ENCODE measurements at regions not wholly inside any gene's neighbourhood (a gene's known extent, or its start where the extent isn't known, plus 50 kb on each side); places are given as distances from the start of the nearest gene placed in this dataset.
A peak's percentile ranks its signal among the peaks of the same experiment; 100 is the strongest.

- TF ChIP-seq ZNF513 (CRISPR knock-in tag; conservative IDR thresholded peaks at IDR 0.05) (no peak), SCMH1 (CRISPR knock-in tag; IDR thresholded peaks at IDR 0.05; ENCODE audit: borderline replicate concordance) (no peak), TBX2 (CRISPR knock-in tag; IDR thresholded peaks at IDR 0.05; ENCODE audit: borderline replicate concordance) (no peak), ATM (IDR thresholded peaks at IDR 0.05; ENCODE audit: borderline replicate concordance) (no peak), ZNF784 (CRISPR knock-in tag; IDR thresholded peaks at IDR 0.05; ENCODE audit: borderline replicate concordance) (no peak), SIX1 (CRISPR knock-in tag; IDR thresholded peaks at IDR 0.05; ENCODE audit: borderline replicate concordance) (no peak)
Measured at GRCh38 chr7:55651057-55651456, 78.8 kb upstream of the VOPP1 start (continued).

GRCh38 chr7:55649238-55649637, 76.9 kb upstream of the VOPP1 start:
- ChIA-PET CTCF (ENCODE audit: low intra/inter-chr PET ratio, low total read pairs) (no interaction called here), POLR2A (no interaction called here)
- in situ Hi-C loops (cut with HindIII; ENCODE audit: extremely low pct_ligation_motif_present, low pct_unique_long_range_greater_than_20kb): loop anchor here (10.0 to 25.0 kb wide), 3 partner anchors 76 to 426 kb away; partner anchors contain the start of genes MRPS17 and NIPSNAP2
- H2AFZ ChIP-seq (ENCODE audit: low read length): no peak overlapping the region
- H3K27me3 ChIP-seq (ENCODE audit: control insufficient read depth in 1 of 2, insufficient read depth in 2 of 2, low read length in 2 of 2): no peaks in the 10 kb centered on the region; a peak in 2 of 5 replicates
- intact Hi-C loops (cut with micrococcal nuclease; ENCODE audit: unreplicated experiment): no loop called here
- H3K36me3 ChIP-seq (replicated peaks in 1 of 2; ENCODE audit: control insufficient read depth in 1 of 2, insufficient read depth in 2 of 2, low read length in 2 of 2): no peaks in the 10 kb centered on the region
- no TSS peak for BruUV-seq (replicated peaks)
- WGBS (ENCODE audit: low lambda C conversion rate): 31% methylated on average over 4 of the region's 4 CpGs
- H3K4me2 ChIP-seq (ENCODE audit: low read depth, low read length): no peak overlapping the region
- no peak overlapping the region for H3K9ac ChIP-seq (ENCODE audit: insufficient read depth, low read depth, low read length)
- FAIRE-seq: no peak
- H3K27ac ChIP-seq (ENCODE audit: extremely low read length, insufficient read depth, low read length): no peak overlapping the region
- H3K9me3 ChIP-seq (ENCODE audit: low read length): no peaks in the 10 kb centered on the region
- H3K79me2 ChIP-seq (ENCODE audit: insufficient read depth, low read length): no peaks in the 10 kb centered on the region
- TF ChIP-seq CEBPB (IDR thresholded peaks at IDR 0.05; ENCODE audit: borderline replicate concordance, low read depth, low read length) (peak; percentile 70), SMARCC2 (IDR thresholded peaks at IDR 0.05) (no peak)
- no peak overlapping the region for H3K4me3 ChIP-seq (replicated peaks in 1 of 3; ENCODE audit: insufficient read depth in 1 of 3, low read depth in 2 of 3, low read length in 3 of 3)
- no peaks in the 10 kb centered on the region for H4K20me1 ChIP-seq (ENCODE audit: insufficient read depth, low read length)
- no peak for ATAC-seq
- no peak for DNase-seq (ENCODE audit: low spot score)
- H3K4me1 ChIP-seq (ENCODE audit: insufficient read depth, low read length): no peaks in the 10 kb centered on the region
